Activated B cell treated with CpG ODN at 0.5 μM for 24 hours (primary cell): ENCODE measurements at regions not wholly inside any gene's neighbourhood (a gene's known extent, or its start where the extent isn't known, plus 50 kb on each side); places are given as distances from the start of the nearest gene placed in this dataset.

ENCODE experiments used
- ATAC-seq: fragments of 200-7000 bp; cut with Tn5 transposase; one replicate; pipeline ENCODE4 v1.10.0; 2021; ENCODE audit warnings: low read depth, mild to moderate bottlenecking, moderate library complexity
- CTCF ChIA-PET: fragments of 350-600 bp; sonication (Branson Sonifier 250); formaldehyde crosslinking; loops from one replicate; lab custom pipeline; 2021; ENCODE audit warnings: antibody characterized with exemption; lab: Charles Lee
- POLR2A ChIA-PET: fragments of 350-600 bp; sonication (Branson Sonifier 250); formaldehyde crosslinking; loops from one replicate; lab custom pipeline; 2021; ENCODE audit warnings: antibody characterized with exemption; lab: Charles Lee
- DNase-seq: peaks from one replicate; pipeline ENCODE4 v3.0.0; 2022
- H3K27ac Mint-ChIP-seq: one replicate; pipeline ENCODE4 v1.8.0; 2020; ENCODE audit warnings: mixed read lengths
- H3K27me3 Mint-ChIP-seq: one replicate; pipeline ENCODE4 v1.8.0; 2021; ENCODE audit warnings: mixed read lengths
- H3K36me3 Mint-ChIP-seq: one replicate; pipeline ENCODE4 v1.8.0; 2021; ENCODE audit warnings: low read depth, mixed read lengths
- H3K4me1 Mint-ChIP-seq: one replicate; pipeline ENCODE4 v1.8.0; 2021; ENCODE audit warnings: mixed read lengths
- H3K4me3 Mint-ChIP-seq: one replicate; pipeline ENCODE4 v1.8.0; 2020; ENCODE audit warnings: mild to moderate bottlenecking, mixed read lengths
- H3K9me3 Mint-ChIP-seq: one replicate; pipeline ENCODE4 v1.8.0; 2020; ENCODE audit warnings: mixed read lengths
- CTCF ChIP-seq: fragments of 200-600 bp; IDR thresholded peaks from one replicate; pipeline ENCODE4 v1.8.0; 2022; ENCODE audit warnings: antibody characterized with exemption, mild to moderate bottlenecking
- intact Hi-C: fragments of 100-400 bp; cut with micrococcal nuclease; formaldehyde crosslinking; loops from one replicate; pipeline ENCODE4 v1.15.1; 2024

- peaks cover 3% of the 10 kb centered on the region for H3K9me3 Mint-ChIP-seq
- ChIA-PET CTCF (no interaction called here), POLR2A (no interaction called here)
- no peak for ATAC-seq
- no peak for TF ChIP-seq CTCF
- peaks cover 13% of the 10 kb centered on the region for H3K27me3 Mint-ChIP-seq
- DNase-seq, result no peak
- H3K27ac Mint-ChIP-seq, result no peak overlapping the region
- intact Hi-C loops, result loop anchor here (10.0 kb wide), 1 partner anchor 643 kb away; no protein-coding TSS in a partner anchor
- no peaks in the 10 kb centered on the region for H3K36me3 Mint-ChIP-seq
- H3K4me1 Mint-ChIP-seq, result no peaks in the 10 kb centered on the region
- H3K4me3 Mint-ChIP-seq, result no peak overlapping the region
Observed at GRCh38 chr15:66931768-66932633, 133.4 kb upstream of the SMAD3 start.

- CTCF ChIA-PET, result no interaction called here
- Mint-ChIP-seq H3K4me1 (no peaks in the 10 kb centered on the region), H3K27me3 (peaks cover 13% of the 10 kb centered on the region), H3K9me3 (peaks cover 3% of the 10 kb centered on the region), H3K4me3 (no peak overlapping the region), H3K27ac (no peak overlapping the region), H3K36me3 (no peaks in the 10 kb centered on the region)
- intact Hi-C loops, result loop anchor here (10.0 kb wide), 1 partner anchor 642 kb away; no protein-coding TSS in a partner anchor
- ATAC-seq (no peak), DNase-seq (no peak)
- no peak for TF ChIP-seq CTCF
- POLR2A ChIA-PET, result no interaction called here
Observed at GRCh38 chr15:66932634-66933024, 132.8 kb upstream of the SMAD3 start.

GRCh38 chr15:66933932-66934867 lies 131.2 kb upstream of the SMAD3 start:
- ChIA-PET POLR2A (no interaction called here), CTCF (interaction anchor here (0.8 kb wide), 1 partner anchor 12 kb away, joined by 3 read pairs; no protein-coding TSS in a partner anchor)
- H3K4me3 Mint-ChIP-seq, result no peak overlapping the region
- H3K4me1 Mint-ChIP-seq, result no peaks in the 10 kb centered on the region
- H3K36me3 Mint-ChIP-seq, result no peaks in the 10 kb centered on the region
- ATAC-seq (no peak), DNase-seq (no peak)
- H3K9me3 Mint-ChIP-seq, result peaks cover 6% of the 10 kb centered on the region
- H3K27me3 Mint-ChIP-seq, result peaks cover 10% of the 10 kb centered on the region
- H3K27ac Mint-ChIP-seq, result no peak overlapping the region
- intact Hi-C loops, result loop anchor here (10.0 kb wide), 1 partner anchor 641 kb away; no protein-coding TSS in a partner anchor
- TF ChIP-seq CTCF, result no peak

- intact Hi-C loops, result loop anchor here (10.0 kb wide), 1 partner anchor 640 kb away; no protein-coding TSS in a partner anchor
- no peaks in the 10 kb centered on the region for H3K36me3 Mint-ChIP-seq
- peaks cover 6% of the 10 kb centered on the region for H3K27me3 Mint-ChIP-seq
- POLR2A ChIA-PET, result no interaction called here
- no peak for TF ChIP-seq CTCF
- no peak for ATAC-seq
- no peak overlapping the region for H3K4me3 Mint-ChIP-seq
- no peaks in the 10 kb centered on the region for H3K4me1 Mint-ChIP-seq
- CTCF ChIA-PET, result no interaction called here
- DNase-seq, result no peak
- H3K9me3 Mint-ChIP-seq, result peaks cover 6% of the 10 kb centered on the region
- H3K27ac Mint-ChIP-seq, result no peak overlapping the region
Observed at GRCh38 chr15:66934868-66935520, 130.4 kb upstream of the SMAD3 start.
